Non-pigmented ciliary epithelial cell (primary cell): ENCODE measurements at regions not wholly inside any gene's neighbourhood (a gene's known extent, or its start where the extent isn't known, plus 50 kb on each side); places are given as distances from the start of the nearest gene placed in this dataset.
A peak's percentile ranks its signal among the peaks of the same experiment; 100 is the strongest.

Experiments
- DNase-seq: peaks from one replicate; pipeline ENCODE4 v3.0.0-alpha.2; 2010; ENCODE audit warnings: low read depth

DNA sequence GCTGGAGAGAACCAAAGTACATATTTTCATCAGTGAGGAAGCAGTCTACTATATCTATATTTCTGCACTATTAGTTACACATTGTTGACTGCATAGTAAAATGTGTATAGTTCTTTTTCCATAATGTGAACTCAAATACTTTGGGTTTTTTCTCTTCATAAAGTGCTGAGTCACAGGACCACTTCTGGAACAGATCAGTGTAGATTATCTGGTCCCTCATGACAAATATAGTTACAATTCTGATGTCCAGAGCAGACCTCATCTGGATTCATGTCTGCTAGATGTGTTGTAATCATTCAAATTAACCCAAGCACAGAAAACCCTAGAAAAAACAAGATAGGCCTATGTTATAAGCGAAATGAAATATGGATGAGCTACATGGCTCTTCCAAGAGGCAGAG is 171.4 kb downstream of the SUCLA2 start:
- no peak for DNase-seq

DNA sequence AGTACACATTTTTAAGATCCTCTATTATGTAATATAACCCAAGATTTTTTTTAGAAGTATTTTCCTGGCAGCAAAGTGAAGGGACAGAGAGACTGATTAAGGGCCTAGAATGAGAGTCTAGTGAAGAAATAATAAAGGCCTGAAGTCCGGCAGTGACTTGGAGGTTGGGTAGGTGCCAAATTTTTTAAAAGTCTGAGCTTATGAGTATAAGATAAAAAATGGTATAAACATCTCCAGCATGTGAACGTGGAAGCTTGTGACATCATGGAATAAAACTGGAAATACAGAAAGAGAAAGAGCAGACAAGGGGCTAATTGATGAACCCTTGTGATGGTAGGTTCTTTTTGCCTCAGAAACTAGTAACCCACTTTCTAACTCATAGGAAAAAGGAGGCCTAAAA is 174.6 kb downstream of the SUCLA2 start:
- DNase-seq, result no peak

DNA sequence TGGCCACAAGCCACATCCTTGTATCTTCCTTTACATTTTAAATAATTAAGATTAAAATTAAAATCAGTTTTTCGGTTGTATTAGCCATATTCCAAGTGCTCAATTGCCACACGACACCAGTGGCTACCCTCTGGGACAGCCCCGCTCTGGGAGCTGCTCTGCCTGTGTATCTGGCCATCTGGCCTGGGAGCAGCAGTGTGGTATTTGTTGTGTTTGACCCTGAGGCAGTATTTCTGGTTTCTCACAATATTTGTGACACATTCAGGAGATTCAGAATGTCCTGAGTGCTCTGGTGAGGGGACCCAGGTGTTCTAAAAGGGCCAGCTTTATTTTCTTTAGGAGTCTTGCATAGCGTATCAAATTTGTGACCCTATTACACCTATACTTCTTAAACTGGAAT is 179.0 kb downstream of the SUCLA2 start:
- DNase-seq, result no peak

DNA sequence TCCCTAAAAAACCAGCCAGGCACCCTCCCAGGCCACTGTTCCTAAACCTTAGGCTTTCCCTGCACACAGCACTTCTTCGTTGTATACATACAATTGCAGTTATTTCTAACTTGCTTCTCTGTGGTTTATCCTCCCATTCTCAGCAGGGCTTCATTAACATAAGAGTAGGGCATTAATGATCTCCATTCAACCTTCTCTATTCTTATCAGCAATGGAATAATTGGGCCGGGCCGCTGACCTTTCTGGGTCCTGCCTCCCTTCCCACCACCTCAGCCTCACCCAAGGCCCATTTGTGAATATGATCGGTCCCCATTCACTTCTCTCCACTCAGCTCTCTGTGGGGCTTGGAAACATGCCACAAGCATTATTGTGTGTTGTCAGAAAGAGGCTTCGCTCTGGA is 184.2 kb downstream of the SUCLA2 start:
- no peak for DNase-seq

DNA sequence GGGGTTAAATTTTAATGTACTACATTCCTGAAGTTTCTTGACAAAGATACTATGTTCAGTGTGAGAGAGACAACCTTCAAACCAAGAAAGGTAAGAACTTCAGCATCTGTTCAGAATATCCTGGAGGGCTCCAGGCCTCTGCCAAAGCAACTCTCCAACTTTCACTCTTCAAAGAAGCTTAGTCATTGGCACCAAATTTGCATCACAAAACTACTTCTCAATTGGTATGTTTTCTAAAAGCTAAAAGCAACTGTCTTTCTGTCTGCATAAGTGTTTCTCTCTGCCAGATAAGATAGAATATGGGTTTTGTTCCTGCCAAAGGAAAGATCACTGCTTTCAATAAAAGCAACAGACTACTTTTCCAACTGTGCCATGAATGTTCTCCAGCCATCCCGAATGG is 187.4 kb downstream of the SUCLA2 start:
- DNase-seq, result no peak

DNA sequence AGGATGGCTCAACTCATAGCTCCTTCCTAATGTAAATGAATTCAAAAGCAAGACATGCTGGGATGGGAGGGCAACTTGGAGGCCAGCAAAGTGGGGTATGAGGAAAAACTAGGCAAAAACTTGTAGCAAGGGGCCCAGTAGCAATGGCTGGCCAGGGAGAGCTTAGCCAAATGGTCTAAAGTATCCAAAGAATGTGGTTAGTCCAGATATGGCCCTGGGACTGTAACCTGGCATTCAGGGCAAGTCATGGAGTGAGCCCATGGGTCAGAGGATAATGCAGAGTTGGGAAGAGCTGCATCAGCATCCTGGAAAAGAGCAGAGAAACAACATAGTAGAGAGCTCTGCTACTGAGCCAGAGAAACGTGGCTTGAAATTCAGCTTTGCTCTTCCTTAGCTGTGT is 191.7 kb downstream of the SUCLA2 start:
- no peak for DNase-seq

DNA sequence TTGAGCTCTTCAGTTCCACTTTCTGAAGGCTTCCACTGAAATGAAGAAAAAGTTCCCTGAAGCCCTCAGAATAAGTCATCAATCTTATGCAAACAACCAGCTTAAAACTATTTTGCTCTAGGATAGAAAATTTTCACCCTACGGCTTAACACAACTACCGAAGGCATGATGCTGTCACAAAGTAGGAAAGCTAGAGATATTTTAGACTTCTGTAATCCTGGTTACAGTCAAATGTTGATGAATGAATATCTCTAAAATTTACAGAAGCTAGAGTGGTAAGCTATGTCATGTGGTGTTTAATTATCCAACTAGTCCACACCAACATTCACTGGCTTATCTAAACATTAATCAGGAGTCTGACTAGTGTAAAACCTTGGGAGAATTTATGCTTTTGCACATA is 197.9 kb downstream of the SUCLA2 start:
- no peak for DNase-seq

DNA sequence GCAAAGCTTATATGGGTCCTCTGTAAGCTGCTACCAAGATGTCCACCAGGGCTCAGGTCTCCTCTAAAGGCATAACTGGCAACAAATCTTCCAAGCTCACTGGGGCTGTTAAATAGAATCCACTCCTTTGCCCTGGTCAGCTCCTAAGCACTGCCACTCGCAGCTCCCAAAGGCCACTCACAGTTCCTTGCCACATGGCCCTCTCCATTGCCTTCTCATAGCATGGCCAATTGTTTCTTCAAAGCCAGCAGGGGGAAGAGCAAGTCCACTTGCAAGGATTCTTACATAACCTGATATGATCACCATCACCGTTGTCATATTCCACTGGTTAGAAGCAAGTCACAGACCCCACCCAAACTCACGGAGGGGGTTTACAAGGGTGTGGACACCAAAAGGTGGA is 199.5 kb downstream of the SUCLA2 start:
- no peak for DNase-seq

DNA sequence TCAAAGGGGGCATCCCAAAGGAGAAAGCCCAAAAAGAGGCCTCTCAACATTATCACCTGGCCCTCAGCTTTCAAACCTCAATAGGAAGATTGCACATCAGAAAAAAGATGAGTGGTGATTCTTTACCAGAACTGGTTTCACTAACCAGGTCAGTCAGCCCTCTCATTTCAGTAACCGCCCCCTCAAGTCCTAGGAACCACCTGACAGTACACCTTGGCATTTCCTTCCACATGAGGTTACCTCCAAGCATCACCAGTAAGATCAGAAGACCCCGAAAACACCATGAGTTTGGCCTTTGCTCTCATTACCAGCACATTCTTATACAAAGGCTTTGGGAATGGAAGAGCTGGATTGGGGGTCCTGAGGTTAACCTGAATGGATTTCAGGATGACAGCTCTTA is 200.5 kb downstream of the SUCLA2 start:
- DNase-seq, result no peak

DNA sequence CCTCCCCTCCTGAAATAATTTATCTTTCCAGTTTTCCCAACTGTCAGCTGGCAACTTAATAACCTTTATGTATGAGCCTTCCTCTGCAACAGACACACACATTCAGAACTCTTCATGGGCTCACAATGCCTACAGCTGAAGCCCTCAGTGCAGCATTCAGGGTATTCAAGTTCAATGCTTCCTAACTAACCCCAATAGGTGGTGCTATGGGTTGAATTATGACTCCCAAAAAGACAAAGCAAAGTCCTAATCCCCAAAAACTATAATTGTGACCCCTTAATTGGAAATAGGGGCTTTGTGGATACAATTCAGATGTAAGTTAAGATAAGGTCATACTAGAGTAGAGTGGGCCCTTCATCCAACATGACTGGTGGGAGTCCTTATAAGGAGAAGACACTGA is 202.2 kb downstream of the SUCLA2 start:
- no peak for DNase-seq

DNA sequence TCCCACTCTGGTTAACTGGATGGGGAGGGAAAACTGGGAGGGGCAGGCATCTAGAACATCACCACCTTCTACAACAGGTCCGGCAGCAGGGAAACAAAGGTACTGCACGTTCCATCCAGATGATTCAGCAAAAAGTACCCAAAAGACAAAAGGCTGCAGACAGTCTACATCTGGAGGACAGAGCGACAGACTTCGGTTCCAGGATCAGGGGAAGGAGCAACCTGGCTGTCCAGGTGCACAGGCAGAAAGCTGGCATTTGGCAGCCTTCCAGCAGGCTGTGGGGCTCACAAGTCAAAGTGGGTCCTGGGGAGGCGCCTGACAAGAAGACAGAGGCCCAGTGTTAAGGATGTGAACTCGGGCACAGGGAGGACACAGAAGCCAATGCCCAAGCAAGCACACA is 202.9 kb downstream of the SUCLA2 start:
- no peak for DNase-seq

DNA sequence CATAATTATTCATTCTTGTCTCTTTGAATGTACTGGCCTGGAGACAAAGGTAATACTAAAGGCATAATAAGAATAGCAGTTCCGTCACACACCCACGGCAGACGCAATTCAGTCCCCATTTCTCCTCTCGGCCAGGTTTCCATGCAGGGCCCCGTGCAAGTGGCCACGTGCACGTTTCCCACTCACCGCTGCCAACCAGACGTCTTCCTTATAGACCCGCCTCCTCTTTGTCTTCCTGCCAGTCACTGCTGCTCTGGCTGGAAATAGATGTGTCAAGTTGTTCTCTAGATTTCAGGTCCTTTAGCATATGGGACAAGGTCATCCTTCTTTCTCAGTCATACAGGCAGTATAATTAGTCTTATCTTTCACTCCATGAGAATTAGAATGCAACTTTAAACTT is 204.3 kb downstream of the SUCLA2 start:
- DNase-seq, result no peak

DNA sequence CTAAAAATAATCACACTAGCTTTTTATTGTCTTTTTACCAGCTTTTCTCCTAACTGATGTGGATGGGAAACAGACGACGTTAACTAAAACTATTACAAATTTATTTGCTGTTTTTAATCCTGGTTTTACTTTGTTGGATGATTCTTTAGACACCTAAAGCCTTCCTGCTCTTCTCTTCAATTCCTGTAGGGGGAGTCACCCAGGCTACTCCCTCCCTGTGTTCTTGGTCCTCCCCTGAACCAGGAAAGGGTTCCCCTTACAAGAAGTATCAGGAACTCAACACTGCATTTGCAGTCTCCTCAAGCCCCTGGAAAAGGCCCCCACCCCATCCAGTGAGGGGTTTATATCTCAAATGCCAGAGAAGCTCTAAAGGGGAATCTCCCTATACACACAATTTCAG is 206.1 kb downstream of the SUCLA2 start:
- DNase-seq, result no peak

DNA sequence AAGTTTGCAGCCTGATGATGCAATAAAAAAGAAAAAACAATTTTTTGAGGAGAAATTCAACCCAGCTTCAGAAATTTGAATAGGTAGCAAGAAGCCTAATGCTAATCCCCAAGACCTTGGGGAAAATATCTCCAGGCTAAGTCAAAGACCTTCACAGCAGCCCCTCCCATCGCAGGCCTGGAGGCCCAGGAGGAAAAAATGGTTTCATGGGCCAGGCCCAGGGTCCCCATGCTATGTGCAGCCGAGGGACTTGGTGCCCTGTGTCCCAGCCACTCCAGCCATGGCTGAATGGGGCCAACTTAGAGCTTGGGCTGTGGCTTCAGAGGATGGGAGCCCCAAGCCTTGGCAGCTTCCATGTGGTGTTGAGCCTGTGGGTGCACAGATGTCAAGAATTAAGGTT is 210.3 kb downstream of the SUCLA2 start:
- no peak for DNase-seq

DNA sequence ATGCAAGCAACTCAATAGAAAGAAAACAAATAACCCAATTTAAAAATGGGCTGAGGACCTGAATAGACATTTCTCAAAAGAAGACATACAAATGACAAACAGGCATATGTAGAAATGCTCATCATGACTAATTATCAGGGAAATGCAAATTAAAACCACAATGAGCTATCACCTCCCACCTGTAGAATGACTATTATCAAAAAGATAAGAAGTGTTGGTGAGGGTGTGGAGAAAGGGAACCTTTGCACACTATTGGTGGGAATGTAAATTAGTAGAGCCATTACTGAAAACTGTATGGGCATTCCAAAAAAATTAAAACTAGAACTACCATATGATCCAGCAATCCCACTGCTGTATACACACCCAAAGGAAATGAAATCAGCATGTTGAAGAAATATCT is 212.2 kb downstream of the SUCLA2 start:
- DNase-seq, result no peak

DNA sequence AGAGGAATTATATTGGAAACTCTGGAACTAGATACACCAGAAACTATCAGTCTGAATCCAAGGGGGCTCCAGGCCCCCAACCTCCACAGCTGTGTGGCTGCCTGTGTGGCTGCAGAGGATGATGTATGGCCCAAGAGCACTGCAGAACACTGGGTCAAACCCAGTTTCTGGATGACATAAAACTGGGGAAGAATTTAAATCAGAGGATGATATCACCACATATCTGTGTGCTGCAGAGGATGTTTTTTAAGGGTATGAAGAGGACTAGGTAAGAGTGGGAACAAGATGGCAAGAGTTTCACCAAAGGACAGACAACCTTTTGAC is 226.4 kb downstream of the SUCLA2 start:
- no peak for DNase-seq

DNA sequence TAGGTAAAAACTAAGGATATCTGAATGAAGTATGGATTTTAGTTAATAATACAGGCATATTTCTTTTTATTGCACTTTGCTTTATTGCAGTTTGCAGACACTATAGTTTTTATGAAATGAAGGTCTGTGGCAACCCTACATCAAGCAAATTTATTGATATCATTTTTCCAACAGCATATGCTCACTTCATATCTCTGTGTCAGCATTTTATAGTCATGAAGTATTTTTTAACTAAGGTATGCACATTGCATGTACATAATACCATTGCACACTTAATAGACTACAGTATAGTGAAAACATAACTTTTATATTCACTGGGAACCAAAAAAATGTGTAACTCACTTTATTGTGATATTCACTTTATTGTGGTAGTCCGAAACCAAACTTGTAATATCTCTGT is 236.3 kb downstream of the SUCLA2 start:
- DNase-seq, result no peak

DNA sequence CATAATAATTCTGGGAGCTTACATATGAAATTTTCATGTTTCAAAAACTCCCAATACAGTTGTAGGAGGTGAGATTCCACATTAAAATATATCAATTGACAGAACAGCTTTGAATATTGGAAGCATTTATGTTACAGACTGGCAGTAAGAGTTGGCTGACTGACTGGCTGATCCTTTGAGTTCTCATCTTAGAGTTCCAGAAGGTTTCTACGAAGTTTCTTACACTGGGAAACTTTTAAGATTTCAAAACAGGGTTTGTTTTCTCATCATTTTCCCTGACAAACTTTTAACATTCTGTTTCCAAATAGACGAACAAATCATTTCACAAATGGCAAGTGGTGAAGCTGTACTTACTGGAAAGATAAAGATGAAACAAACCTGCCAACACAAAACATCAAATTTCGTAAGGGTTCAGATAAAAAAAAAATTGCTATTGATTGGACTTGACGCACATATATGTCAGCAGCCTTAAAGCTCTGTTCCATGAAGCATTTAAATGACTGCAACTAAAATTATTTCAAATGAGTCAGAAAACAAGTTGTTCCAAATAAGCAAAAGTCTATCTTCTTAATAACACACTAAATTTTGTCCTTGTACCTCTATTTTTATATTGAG is 243.5 kb downstream of the SUCLA2 start:
- DNase-seq, result no peak

DNA sequence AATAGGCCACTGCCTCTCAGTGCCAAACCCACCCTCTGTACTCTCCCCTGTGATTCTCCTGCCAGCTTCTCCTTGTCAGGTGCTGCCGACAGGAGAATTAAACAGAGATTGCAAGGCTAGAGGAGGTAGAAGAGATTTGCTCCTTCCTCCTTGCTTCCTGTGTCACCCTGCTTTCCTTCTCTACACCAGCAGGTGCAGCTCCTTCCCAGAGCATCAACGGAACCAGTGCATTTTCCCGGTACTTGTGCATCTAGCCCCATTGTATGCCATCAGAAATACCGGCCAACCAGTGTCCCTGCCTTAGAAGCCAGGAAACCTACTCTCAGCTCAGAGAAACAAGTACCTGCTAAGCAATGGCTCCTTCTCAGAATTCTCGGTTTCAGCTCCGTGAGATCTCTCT is 253.2 kb downstream of the SUCLA2 start:
- DNase-seq, result no peak

DNA sequence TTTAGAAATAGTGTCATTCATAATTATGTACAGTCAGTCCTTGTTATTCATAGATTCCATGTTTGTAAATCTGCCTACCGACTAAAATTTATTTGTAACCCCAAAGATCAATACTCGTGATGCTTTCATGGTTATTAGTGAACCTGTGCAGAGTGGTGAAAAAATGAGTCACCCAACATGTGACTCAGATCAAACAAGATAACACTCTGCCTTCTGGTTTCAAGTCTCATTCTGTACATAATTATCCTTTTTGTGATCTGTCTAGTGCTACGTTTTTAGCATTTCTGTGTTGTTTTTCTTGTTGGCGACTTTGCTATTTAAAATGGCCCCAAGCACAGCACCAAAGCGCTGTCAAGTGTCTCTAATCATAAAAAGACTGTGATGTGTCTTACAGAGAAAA is 274.7 kb downstream of the SUCLA2 start:
- DNase-seq, result no peak

DNA sequence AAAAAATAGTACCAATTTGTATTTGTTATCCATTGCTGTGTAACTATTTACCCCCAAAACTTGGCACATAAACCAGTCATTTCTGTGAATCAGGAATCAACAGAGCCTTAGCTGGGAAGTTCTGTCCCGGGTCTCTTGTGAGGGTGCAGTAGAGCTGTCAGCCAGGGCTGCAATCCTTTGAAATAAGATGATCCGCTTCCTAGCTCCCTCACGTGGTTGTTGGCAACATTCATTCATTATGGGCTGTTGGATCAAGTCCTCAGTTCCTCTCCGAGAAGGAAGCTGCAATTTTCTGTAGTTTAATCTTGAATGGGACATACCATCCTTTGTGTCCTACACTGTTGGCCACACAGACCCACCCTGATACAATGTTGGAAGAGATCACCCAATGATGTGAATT is 277.2 kb downstream of the SUCLA2 start:
- no peak for DNase-seq

DNA sequence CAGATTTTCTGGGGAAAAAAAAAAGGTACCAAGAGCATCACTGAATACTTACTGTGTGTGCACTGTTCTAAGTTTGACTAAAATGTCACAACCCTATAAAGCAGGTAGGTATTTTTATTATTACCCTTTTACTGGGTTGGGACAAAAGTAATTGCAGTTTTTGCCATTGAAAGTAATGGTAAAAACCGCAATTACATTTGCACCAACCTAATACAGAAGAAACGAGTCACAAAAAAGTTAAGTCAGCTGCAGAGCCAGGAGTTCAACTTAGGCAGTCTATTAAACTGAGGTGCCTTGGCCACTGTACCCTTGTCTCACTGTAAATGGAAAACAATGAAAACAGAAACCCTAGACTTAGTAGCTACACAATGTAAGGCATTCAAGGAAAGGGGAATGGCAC is 281.9 kb downstream of the SUCLA2 start:
- no peak for DNase-seq

DNA sequence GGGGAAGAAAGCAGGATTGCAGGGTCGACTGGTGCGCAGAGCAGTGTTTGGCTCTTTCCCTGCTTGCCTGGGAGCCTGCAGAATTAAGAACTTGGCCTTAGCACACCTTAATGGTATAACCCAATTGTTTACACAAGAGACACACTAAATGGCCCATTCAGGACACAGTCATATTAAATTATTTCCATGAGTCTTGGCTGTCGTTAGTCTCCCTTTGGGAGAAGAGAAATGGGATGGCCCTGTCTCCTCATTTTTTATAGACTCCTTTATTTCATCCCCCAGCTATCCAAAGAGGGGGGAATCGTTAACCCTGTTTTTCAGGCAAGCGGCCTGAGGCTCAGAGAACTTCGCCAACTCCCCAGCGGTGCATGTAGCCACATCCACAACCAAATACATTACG is 282.5 kb downstream of the SUCLA2 start:
- no peak for DNase-seq

DNA sequence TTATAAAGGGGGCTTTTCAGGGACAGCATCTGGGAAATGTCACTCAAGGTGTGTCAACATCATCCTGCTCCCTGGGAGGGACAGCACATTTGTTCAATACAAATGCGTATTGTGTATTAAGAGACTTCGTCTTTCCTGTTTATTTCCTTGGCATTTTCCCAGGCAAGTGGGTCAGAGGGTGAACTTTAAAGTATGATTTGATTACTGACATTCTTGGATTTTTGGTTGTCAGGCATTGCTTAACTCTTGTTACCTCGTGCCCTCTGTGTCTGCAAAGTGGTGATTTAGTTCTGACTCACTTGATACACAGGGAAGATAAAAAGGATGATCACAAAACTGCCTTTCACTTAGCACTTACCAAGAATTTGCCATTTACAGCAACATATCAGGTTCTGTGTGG is 292.7 kb downstream of the SUCLA2 start:
- DNase-seq, result peak; percentile 20

DNA sequence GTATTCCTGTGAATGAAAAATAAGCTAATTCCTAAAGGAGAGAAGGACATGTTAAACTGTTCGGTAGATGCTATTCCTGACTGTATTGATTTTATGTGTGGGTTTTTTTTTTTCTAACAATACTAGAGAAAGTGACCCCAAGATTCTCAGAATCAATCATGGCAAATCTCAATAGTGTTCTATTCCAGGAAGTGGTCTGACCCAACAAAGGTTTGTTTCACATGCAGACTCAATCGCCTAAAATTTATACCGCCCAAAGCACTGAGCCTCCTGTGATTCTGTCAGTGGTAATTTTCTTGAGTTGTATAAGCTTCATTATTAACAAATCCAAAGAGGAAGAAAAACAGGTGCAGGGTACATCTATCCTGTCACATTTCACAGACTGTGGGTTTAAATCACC is 293.7 kb downstream of the SUCLA2 start:
- no peak for DNase-seq
